ENCODE measurements at regions not wholly inside any gene's neighbourhood (a gene's known extent, or its start where the extent isn't known, plus 50 kb on each side); places are given as distances from the start of the nearest gene placed in this dataset.
"Not testable (repeated sequence)": the region's sequence is repeated elsewhere in the genome, so short reads cannot be mapped to it uniquely, and the experiment has no call there.

DNA sequence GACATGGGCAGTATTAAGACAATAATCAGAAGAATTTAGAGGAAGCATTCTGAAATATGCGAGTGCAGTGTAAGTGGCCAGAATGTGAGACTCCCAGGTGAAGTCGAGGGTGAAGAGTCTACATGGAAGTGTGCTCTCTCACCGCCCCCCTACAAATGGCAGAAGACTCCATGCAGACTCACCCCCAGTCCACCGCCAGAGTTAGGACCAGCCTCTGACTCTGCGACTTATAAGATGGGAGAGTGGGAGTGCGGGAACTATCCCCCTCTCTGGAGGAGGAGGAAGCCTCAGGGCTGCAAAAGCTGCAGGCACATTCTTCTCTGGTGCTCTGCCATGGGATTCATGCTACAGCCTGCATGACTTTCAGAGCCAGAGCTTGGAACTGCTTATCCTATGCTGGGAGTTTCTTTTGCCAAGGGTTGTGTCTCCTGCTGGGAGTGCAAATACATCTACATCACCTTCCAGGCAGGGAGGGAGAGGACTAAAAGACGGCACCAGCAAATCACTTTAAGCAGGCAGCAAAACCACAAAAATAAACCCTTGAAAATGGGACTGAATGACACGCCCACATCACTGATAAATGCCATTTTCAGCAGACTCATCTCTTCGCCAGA is 206.7 kb upstream of the SULF2 start:
- no peak for DNase-seq

DNA sequence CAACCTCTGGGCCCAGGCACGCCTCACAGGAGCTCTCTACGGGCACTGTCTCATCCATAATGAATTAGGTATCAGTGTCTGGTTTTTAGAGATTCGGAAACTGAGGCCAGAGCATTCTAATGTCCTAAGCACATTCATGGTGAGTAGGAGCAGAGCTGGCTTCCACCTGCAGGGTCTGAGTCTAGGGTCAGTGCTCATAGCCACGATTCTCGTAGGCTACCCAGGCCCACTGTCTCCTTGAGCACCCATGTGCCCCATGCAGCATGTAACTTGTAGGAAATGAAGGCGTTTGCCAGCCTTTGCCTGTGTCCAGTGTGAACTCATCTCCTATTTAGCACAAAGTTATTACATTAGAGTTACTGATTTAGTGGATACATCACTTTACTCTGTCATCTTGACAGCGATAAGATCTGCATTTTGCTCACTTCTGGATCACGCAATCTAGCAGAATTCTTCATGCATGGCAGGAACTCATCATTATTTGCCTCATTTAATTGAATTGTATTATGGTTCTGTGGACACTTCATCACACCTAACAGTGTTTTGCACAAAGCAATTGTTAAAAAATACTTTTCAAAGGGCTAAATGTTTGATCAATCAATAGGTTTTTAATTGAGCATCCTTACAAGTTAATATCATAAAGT is 205.3 kb upstream of the SULF2 start:
- no peak for DNase-seq

GRCh38 chr20:47989957-47990356 is 204.7 kb upstream of the SULF2 start:
- no peak for DNase-seq

- DNase-seq, result no peak
Measured at GRCh38 chr20:47988676-47989075, 203.4 kb upstream of the SULF2 start.

- no peak for DNase-seq
Measured at GRCh38 chr20:47985092-47985850, 200.0 kb upstream of the SULF2 start.

DNA sequence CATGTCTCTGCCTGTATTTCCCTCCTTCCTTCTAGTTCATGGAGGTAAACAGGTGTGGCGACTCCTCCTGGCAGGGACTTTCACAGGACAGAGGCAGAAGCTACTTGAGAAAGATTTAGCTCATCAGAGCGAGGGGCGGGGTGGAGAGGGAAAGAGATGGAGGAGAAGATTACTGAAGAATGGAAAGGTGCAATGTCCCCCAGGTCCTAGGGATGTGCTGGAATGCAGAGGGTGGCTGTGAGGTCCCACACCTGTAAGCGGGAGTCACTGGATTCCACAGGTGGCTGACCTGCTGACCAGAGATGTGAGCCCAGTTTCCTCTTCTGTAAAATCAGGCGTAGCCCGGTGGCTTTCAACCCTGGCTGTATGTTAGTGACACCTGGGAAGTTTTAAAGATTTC is 199.2 kb upstream of the SULF2 start:
- DNase-seq, result no peak

DNA sequence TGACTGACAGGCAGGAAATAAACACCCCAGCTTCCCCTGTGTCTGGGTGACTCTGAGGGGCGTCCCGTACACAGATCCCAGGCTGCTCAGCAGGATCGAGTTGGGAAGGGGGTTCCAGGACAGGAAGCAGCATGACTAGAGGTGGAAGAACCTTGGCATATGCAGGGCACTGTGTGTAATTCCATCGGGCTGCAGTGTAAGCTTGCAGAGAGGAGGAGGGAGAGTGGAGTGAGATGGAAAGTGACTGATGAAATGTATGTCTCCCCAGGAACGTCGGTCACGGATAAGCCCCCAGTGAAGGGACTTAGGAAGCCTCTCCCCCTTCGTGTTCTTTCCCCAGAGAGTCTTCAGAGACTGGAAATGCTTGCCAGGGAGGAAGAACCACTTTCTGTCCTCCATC is 198.4 kb upstream of the SULF2 start:
- DNase-seq, result not testable (repeated sequence)

GRCh38 chr20:47982574-47983360 is 197.5 kb upstream of the SULF2 start:
- DNase-seq, result no peak

GRCh38 chr20:47981222-47981621 is 195.9 kb upstream of the SULF2 start:
- DNase-seq, result no peak

- no peak for DNase-seq
Measured at GRCh38 chr20:47980336-47981177, 195.3 kb upstream of the SULF2 start.

GRCh38 chr20:47979361-47980095 is 194.2 kb upstream of the SULF2 start:
- not testable (repeated sequence) for DNase-seq

DNA sequence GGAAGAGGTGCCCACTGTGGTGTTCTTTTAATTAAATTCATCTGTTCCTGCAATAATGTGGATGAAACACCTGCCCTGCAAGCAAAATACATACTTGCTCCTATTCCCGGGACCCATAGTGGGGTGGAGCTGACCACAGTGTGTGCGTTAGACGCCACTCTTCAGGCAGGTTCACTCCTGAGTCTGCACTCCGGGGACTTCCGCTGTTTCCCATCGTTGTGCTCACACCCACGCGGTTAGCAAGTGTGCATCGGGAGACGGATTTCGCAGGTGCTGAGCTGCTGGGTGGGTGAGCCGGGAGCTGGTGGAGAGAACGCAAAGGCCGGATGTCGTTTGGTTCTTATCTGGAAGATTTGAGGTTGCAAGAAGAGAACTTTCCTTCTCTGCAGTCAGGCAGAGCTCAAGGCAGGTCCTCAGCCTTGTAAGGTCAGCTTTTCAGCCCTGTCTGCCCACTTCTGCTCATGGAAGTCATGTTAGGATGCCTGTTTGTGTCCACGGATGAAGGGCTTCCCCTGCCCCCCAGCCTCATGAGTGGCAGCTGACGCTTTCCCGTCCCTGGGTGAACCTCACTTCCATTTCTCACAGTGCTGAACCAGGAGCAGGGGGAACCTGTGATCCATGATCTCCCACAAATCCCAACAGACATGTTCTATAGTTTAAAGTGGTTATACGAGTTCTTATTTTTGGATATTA is 193.3 kb upstream of the SULF2 start:
- not testable (repeated sequence) for DNase-seq

- DNase-seq, result not testable (repeated sequence)
Measured at GRCh38 chr20:47977789-47978252, 192.5 kb upstream of the SULF2 start.

DNA sequence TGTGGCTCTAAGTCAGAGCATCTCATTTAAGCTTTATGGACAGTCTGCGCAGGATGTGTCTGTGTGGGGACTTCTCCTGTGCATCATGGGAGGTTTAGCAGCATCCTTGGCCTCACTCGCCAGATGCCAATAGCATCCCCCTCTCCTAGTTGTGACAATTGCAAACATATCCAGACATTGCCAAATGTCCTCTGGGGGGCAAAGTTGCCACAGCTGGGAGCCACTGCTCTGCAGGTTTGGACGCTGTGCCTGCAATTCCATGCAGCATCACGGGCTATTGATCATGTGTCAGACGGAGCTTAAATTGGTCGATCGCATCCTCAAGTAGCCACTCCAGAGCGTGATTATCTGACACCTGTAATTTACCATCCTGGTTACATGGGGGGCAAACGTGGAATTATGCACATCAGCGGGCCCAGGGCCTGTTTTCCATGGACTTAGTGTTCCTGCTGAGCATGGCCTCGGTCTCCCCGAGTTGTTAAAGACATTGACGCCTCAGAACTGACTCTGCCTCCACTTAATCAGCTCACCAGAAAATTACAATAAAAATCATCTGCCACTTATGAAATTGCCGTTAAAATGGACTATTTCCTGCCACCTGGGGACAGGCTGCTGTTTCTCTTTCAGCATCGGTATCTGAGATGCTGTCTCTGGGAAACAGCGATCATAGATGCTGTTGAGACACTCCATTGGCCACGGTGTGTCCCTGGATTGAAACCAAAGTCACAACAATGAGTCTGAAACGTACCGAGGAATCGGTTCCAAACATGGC is 191.9 kb upstream of the SULF2 start:
- not testable (repeated sequence) for DNase-seq

DNA sequence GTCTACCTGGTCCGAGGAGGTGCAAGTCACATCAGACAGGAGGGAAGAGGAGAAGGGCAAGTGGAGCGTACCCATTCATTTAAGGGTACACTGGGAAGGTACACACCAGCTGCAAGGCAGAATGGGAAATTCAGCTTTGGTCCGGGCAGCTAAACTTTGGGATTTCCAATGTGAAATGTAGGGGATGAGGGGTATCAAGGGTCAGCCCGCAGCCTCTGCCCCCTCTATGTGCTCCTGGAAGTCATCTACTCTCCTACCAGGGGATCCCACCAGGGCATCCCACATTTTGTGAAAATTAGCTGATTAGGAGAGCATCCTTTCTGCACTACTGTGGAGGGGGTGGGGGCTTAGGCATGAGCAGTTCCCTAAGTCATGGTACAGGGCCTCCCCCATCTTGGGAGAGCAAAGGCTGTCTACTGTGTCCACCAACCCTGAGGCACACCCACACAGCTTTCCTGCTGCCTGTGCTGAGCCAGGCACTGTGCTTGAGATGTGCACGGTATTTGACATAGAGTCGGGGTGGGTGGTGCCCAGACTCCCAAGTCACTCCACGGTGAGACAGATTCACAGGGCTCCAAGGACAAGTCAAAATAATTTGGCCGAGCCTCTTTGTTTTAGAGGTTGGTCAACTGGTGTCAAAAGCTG is 189.1 kb upstream of the SULF2 start:
- DNase-seq, result no peak

DNA sequence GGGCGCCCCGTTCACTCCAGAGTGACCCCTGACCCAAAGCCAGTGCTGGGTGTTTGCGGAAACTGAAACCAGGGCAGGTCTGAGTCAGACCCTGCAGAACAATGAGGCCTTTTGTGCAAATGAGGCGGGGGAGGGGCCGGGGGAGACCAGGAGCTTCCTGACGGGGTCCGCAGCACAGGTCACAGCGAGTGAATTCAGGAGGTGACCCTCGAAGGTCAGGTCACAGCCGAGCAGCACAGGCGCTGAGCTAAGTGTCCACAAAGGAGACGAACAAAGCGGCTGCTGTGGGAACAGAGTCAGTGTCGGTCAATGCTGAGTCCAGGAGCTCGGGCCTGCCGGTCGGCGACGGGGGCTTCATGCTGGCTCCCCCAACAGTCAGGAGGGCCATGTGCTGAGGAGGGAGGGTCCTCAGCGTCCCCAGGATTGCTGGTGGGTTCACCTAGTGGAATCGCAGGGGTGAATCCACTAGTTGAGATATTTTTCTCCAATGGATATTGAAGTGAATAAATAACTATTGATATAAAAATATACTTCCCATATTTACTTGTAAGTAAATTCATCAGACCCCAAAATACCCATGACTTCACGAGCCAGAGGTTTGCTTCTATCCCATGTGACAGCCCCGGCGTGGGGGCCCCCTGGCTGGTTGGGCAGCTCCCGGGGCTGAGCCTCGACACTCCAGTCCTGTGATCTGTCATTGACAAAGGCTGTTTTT is 188.4 kb upstream of the SULF2 start:
- no peak for DNase-seq

DNA sequence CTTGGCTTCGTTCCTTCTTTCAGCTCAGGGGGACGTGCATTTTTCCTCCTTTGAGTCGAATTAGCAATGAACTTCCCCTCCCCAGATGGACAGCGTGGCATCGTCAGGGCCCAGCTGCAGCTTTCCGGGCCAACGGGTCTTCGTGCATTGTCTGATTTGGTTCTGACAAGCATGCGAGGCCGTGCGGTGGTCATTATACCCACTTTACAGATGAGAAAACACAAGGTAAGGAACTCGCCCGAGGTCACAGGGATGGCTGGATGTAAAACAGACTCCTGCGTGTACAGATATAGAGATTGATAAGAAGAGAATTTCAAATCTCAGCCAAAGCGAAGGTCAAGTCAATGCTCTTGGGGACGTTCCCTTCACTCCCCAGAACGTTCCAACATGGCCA is 187.6 kb upstream of the SULF2 start:
- DNase-seq, result no peak

DNA sequence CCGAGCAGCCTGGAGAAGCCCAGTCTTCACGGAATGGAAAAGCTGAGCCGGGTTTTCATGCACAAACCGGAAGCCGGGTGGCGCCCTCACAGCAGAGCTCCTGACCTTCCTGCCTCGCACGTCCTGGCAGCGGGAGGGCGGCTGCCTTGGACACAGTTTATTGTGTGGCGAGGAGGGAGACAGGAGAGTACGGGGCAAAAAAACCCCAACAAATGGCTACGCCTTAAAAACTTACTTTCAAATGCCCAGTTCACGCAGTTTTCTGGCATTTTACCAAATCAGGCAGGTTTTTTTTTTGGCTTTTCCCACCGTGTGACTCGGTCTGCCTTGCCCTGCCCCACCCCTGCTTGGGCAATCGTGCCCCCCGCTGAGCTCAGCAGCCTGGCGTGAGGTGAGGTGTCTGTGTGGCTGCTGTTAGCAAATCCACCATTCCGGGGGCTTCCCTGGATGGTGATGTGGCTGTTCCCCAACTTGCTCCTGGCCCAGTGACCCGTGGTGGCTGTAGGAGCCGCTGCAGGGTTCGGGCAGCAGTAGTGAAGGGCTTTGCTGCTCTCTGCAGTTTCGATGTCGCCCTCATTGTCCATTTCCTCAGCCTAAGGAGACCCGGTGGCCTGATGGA is 187.1 kb upstream of the SULF2 start:
- not testable (repeated sequence) for DNase-seq

Data from activated CD4-positive, alpha-beta T cell treated with anti-CD3 and anti-CD28 coated beads, Interleukin-2, amount 50 U/mL, for 16 hours (primary cell).